K562 (cell line): ENCODE measurements at regions not wholly inside any gene's neighbourhood (a gene's known extent, or its start where the extent isn't known, plus 50 kb on each side); places are given as distances from the start of the nearest gene placed in this dataset.

Source experiments
- ATAC-seq: fragments of 200-7000 bp; cut with Tn5 transposase; 3 replicates; pipeline ENCODE4 v1.9.1; 2020; ENCODE audit warnings: moderate library complexity
- BruUV-seq: library from RNA; stranded (reverse); fragments of 400-500 nt; replicated peaks from 2 replicates; lab custom pipeline; 2021; lab: Mats Ljungman, UMichigan
- CTCF ChIA-PET: fragments of 300-600 bp; formaldehyde crosslinking; extraction: SDS; loops from one replicate; lab custom pipeline; 2021; ENCODE audit warnings: low intra/inter-chr PET ratio; lab: Yijun Ruan, JAX
- POLR2A ChIA-PET: fragments of 300-600, 350-650 bp; sonication (Branson Sonifier 250); formaldehyde crosslinking; extraction: SDS; loops from one replicate; lab custom pipeline; 2021; ENCODE audit warnings: antibody characterized with exemption, inconsistent platforms; lab: Yijun Ruan, JAX
- DNase-seq, 4 experiments: peaks; one replicate each; pipeline versions ENCODE4 v3.0.0 to v3.0.0-alpha.2; 2011 to 2018; ENCODE audit warnings: low spot score in 3 of 4, mixed read lengths in 3 of 4; ENCODE audit errors: extremely low read depth in 1 of 4
- FAIRE-seq: peaks from 2 replicates; lab custom pipeline; 2011; peaks lifted over from hg19 to GRCh38; lab: Jason Lieb, UNC
- H2AFZ ChIP-seq: 2 replicates; pipeline ENCODE4 v1.6.0; 2011; ENCODE audit warnings: low read depth, low read length, control low read depth, inconsistent platforms
- H3K27ac ChIP-seq: fragments of 200-600 bp; 3 replicates; pipeline ENCODE4 v1.8.0; 2011; ENCODE audit warnings: low read depth, mild to moderate bottlenecking, control low read depth, inconsistent platforms, low read length, moderate library complexity, mixed read lengths; ENCODE audit errors: extremely low read depth
- H3K27me3 ChIP-seq, 2 experiments: fragments of 300-600 bp in 1 of 2; 2 replicates in 1 of 2; 3 replicates in 1 of 2; pipeline versions ENCODE4 v1.6.0 to v1.8.0; 2011; ENCODE audit warnings: inconsistent platforms in 2 of 2, low read length in 2 of 2, mild to moderate bottlenecking in 1 of 2, mixed read lengths in 1 of 2, moderate library complexity in 1 of 2; ENCODE audit not compliant: control insufficient read depth in 2 of 2, insufficient read depth in 2 of 2
- H3K36me3 ChIP-seq: fragments of 300-600 bp; 3 replicates; pipeline ENCODE4 v1.8.0; 2011; ENCODE audit warnings: mild to moderate bottlenecking, low read length, inconsistent platforms; ENCODE audit not compliant: control insufficient read depth, insufficient read depth
- H3K4me1 ChIP-seq, 2 experiments: fragments of 200-600 bp in 1 of 2; replicated peaks in 1 of 2; 2 replicates in 1 of 2; 3 replicates in 1 of 2; pipeline versions ENCODE4 v1.5.1 to v1.8.0; 2011; ENCODE audit warnings: inconsistent platforms in 2 of 2, low read length in 2 of 2, mild to moderate bottlenecking in 1 of 2, mixed read lengths in 1 of 2, moderate library complexity in 1 of 2; ENCODE audit not compliant: control insufficient read depth in 2 of 2, insufficient read depth in 2 of 2
- H3K4me2 ChIP-seq: 2 replicates; pipeline ENCODE4 v1.6.1; 2011; ENCODE audit warnings: low read length, control low read depth, inconsistent platforms, mixed read lengths; ENCODE audit not compliant: insufficient read depth
- H3K4me3 ChIP-seq: fragments of 200-600 bp; sonication (generic), shearing (Covaris generic); 2 replicates; pipeline ENCODE4 v1.5.1; 2016; ENCODE audit warnings: control low read depth, inconsistent platforms
- H3K79me2 ChIP-seq: fragments of 200-600 bp; 3 replicates; pipeline ENCODE4 v1.8.0; 2011; ENCODE audit warnings: low read length, inconsistent platforms; ENCODE audit not compliant: control insufficient read depth, insufficient read depth
- H3K9ac ChIP-seq, 2 experiments: 2 replicates each; pipeline versions ENCODE4 v1.6.0 to v1.6.1; 2011; ENCODE audit warnings: low read depth in 2 of 2, low read length in 2 of 2, control low read depth in 1 of 2, inconsistent platforms in 1 of 2, mild to moderate bottlenecking in 1 of 2, mixed read lengths in 1 of 2; ENCODE audit not compliant: insufficient read depth in 1 of 2
- H3K9me1 ChIP-seq: one replicate; pipeline ENCODE4 v1.6.0; 2011; ENCODE audit warnings: inconsistent platforms, mild to moderate bottlenecking, low read length, moderate library complexity; ENCODE audit not compliant: control insufficient read depth, insufficient read depth
- H3K9me3 ChIP-seq: replicated peaks from 2 replicates; pipeline ENCODE4 v1.5.1; 2011; ENCODE audit warnings: low read depth, low read length, inconsistent platforms; ENCODE audit not compliant: control insufficient read depth, insufficient read depth
- H4K20me1 ChIP-seq: replicated peaks from 2 replicates; pipeline ENCODE4 v1.6.1; 2011; ENCODE audit warnings: low read length, inconsistent platforms, mixed read lengths; ENCODE audit not compliant: control insufficient read depth, insufficient read depth
- ATF2 ChIP-seq: sonication (generic); formaldehyde crosslinking; IDR thresholded peaks from 2 replicates; pipeline ENCODE4 v1.8.1; 2022; ENCODE audit warnings: missing genetic modification reagents
- CBX5 ChIP-seq: IDR thresholded peaks from 2 replicates; pipeline ENCODE4 v1.6.1; 2014; ENCODE audit warnings: low read depth, borderline replicate concordance
- CGGBP1 ChIP-seq: fragments of 250-450 bp; sonication (Bioruptor Pico); IDR thresholded peaks from 2 replicates; pipeline ENCODE4 v1.9.0; 2021; ENCODE audit warnings: mild to moderate bottlenecking
- CREB1 ChIP-seq, 2 experiments: sonication (generic) in 1 of 2; formaldehyde crosslinking in 1 of 2; IDR thresholded peaks; 2 replicates each; pipeline versions ENCODE4 v1.6.1 to v1.8.0; 2012 to 2022; ENCODE audit warnings: inconsistent platforms in 1 of 2, mild to moderate bottlenecking in 1 of 2, missing genetic modification reagents in 1 of 2, moderate library complexity in 1 of 2
- ELF1 ChIP-seq: fragments of 200-800 bp; sonication (Bioruptor generic); IDR thresholded peaks from 2 replicates; pipeline ENCODE4 v1.6.1; 2016; ENCODE audit warnings: missing genetic modification characterization, missing compliant biosample characterization
- GABPA ChIP-seq: fragments of 200-800 bp; sonication (Bioruptor generic); conservative IDR thresholded peaks from 2 replicates; pipeline ENCODE4 v1.6.1; 2016; ENCODE audit warnings: low read depth, missing genetic modification characterization, missing compliant biosample characterization
- HLTF ChIP-seq: fragments of 450-650 bp; IDR thresholded peaks from 2 replicates; pipeline ENCODE4 v1.6.1; 2016
- MTF1 ChIP-seq: fragments of 250-450 bp; sonication (Bioruptor Pico); IDR thresholded peaks from 2 replicates; pipeline ENCODE4 v1.9.0; 2021; ENCODE audit warnings: moderate library complexity, mild to moderate bottlenecking, inconsistent platforms, borderline replicate concordance
- MYBL2 ChIP-seq, 2 experiments: fragments of 450-650 bp in 1 of 2; sonication (generic) in 1 of 2; formaldehyde crosslinking in 1 of 2; IDR thresholded peaks; 2 replicates each; pipeline versions ENCODE4 v1.6.1 to v1.8.1; 2017 to 2022; ENCODE audit warnings: borderline replicate concordance in 1 of 2, inconsistent platforms in 1 of 2, low read depth in 1 of 2, mild to moderate bottlenecking in 1 of 2, missing genetic modification reagents in 1 of 2, moderate library complexity in 1 of 2
- POLR2H ChIP-seq: IDR thresholded peaks from 2 replicates; pipeline ENCODE4 v1.6.1; 2016; ENCODE audit warnings: missing genetic modification characterization, low read depth, mild to moderate bottlenecking, control low read depth, missing compliant biosample characterization, moderate library complexity
- SPI1 ChIP-seq: IDR thresholded peaks from 2 replicates; pipeline ENCODE4 v1.6.1; 2011; ENCODE audit warnings: low read depth, low read length, control low read depth, borderline replicate concordance
- TEAD4 ChIP-seq, 2 experiments: sonication (generic) in 1 of 2; formaldehyde crosslinking in 1 of 2; IDR thresholded peaks; 2 replicates each; pipeline versions ENCODE4 v1.6.1 to v1.8.0; 2012 to 2022; ENCODE audit warnings: borderline replicate concordance in 1 of 2, inconsistent platforms in 1 of 2, low read length in 1 of 2, mild to moderate bottlenecking in 1 of 2, missing genetic modification reagents in 1 of 2
- THRAP3 ChIP-seq: fragments of 450-650 bp; IDR thresholded peaks from 2 replicates; pipeline ENCODE4 v1.6.1; 2016; ENCODE audit warnings: mild to moderate bottlenecking, inconsistent platforms, borderline replicate concordance
- TOE1 ChIP-seq, 2 experiments: fragments of 450-650 bp in 1 of 2; sonication (generic) in 1 of 2; formaldehyde crosslinking in 1 of 2; IDR thresholded peaks; 2 replicates each; pipeline versions ENCODE4 v1.7.1 to v1.8.0; 2016 to 2022; ENCODE audit warnings: borderline replicate concordance in 2 of 2, mild to moderate bottlenecking in 2 of 2, antibody characterized with exemption in 1 of 2, inconsistent platforms in 1 of 2, low read depth in 1 of 2, missing genetic modification reagents in 1 of 2, moderate library complexity in 1 of 2
- ZC3H8 ChIP-seq: fragments of 450-650 bp; IDR thresholded peaks from 2 replicates; pipeline ENCODE4 v1.6.1; 2017
- ZNF253 ChIP-seq: fragments of 250-450 bp; sonication (Bioruptor Pico); conservative IDR thresholded peaks from 2 replicates; pipeline ENCODE4 v1.6.1; 2021; ENCODE audit warnings: mild to moderate bottlenecking
- ZNF444 ChIP-seq: fragments of 250-450 bp; sonication (Bioruptor Pico); IDR thresholded peaks from 2 replicates; pipeline ENCODE4 v1.4.0; 2020; ENCODE audit warnings: mild to moderate bottlenecking, moderate library complexity
- ZNF583 ChIP-seq: fragments of 250-450 bp; sonication (Bioruptor Pico); IDR thresholded peaks from 2 replicates; pipeline ENCODE4 v1.4.0; 2020
- WGBS: fragments of 100-300 bp; shearing (Covaris generic); methylation state at CpG from one replicate; pipeline ENCODE4 v1.1.6; 2016; ENCODE audit warnings: low coverage, mixed read lengths; ENCODE audit not compliant: insufficient coverage; ENCODE audit errors: missing lambda C conversion rate; 5-methylcytosine and 5-hydroxymethylcytosine counted together
- in situ Hi-C: fragments of 300-500 bp; cut with MboI; formaldehyde crosslinking; loops from 4 replicates; pipeline ENCODE4 v1.15.0; 2018; ENCODE audit warnings: inconsistent platforms, mixed read lengths
- intact Hi-C: fragments of 100-400 bp; cut with micrococcal nuclease; formaldehyde crosslinking; loops from 2 replicates; pipeline ENCODE4 v1.14.2; 2022

GRCh38 chr2:147501968-147502367, 342.9 kb upstream of the ACVR2A start (continued):
- TF ChIP-seq SPI1, result no peak
- TF ChIP-seq CBX5, result no peak
- no peak for TF ChIP-seq MTF1 (CRISPR knock-in tag)
- no peak for TF ChIP-seq ATF2 (CRISPR knock-in tag)
- TF ChIP-seq CREB1 (IDR thresholded peaks at IDR 0.05), result no peak
- TF ChIP-seq CREB1 (CRISPR knock-in tag; IDR thresholded peaks at IDR 0.05), result no peak

- Histone ChIP-seq H3K4me1 (no peaks in the 10 kb centered on the region), H3K9ac (no peak overlapping the region), H3K4me3 (no peak overlapping the region), H3K36me3 (no peaks in the 10 kb centered on the region), H3K9me3 (no peaks in the 10 kb centered on the region), H3K4me2 (no peak overlapping the region), H3K79me2 (no peaks in the 10 kb centered on the region), H3K27ac (no peak overlapping the region), H3K9me1 (no peaks in the 10 kb centered on the region), H3K27me3 (no peaks in the 10 kb centered on the region), H4K20me1 (no peaks in the 10 kb centered on the region), H2AFZ (no peak overlapping the region)
- WGBS, result 0% methylated on average over 1 of the region's 1 CpG
- ChIA-PET POLR2A (no interaction called here), CTCF (no interaction called here)
- in situ Hi-C loops, result no loop called here
- DNase-seq (no peak), ATAC-seq (no peak), FAIRE-seq (no peak)
- BruUV-seq, result no TSS peak
- intact Hi-C loops, result no loop called here
- TF ChIP-seq GABPA (tag) (no peak), MYBL2 (IDR thresholded peaks at IDR 0.05; ENCODE audit: low read depth) (no peak), MYBL2 (CRISPR knock-in tag; IDR thresholded peaks at IDR 0.05; ENCODE audit: borderline replicate concordance) (no peak), HLTF (no peak), ZNF583 (CRISPR knock-in tag) (no peak), CGGBP1 (no peak), ELF1 (tag) (no peak), ZC3H8 (no peak), THRAP3 (no peak), ZNF444 (no peak), TOE1 (IDR thresholded peaks at IDR 0.05; ENCODE audit: borderline replicate concordance) (no peak), TOE1 (CRISPR knock-in tag; IDR thresholded peaks at IDR 0.05; ENCODE audit: borderline replicate concordance, low read depth) (no peak), ZNF253 (CRISPR knock-in tag) (no peak), TEAD4 (IDR thresholded peaks at IDR 0.05; ENCODE audit: low read length) (no peak), TEAD4 (CRISPR knock-in tag; IDR thresholded peaks at IDR 0.05; ENCODE audit: borderline replicate concordance) (no peak), POLR2H (tag) (no peak)
Measured at GRCh38 chr2:147500819-147501395, 343.9 kb upstream of the ACVR2A start.
